ENCODE measurements at regions not wholly inside any gene's neighbourhood (a gene's known extent, or its start where the extent isn't known, plus 50 kb on each side); places are given as distances from the start of the nearest gene placed in this dataset.

DNA sequence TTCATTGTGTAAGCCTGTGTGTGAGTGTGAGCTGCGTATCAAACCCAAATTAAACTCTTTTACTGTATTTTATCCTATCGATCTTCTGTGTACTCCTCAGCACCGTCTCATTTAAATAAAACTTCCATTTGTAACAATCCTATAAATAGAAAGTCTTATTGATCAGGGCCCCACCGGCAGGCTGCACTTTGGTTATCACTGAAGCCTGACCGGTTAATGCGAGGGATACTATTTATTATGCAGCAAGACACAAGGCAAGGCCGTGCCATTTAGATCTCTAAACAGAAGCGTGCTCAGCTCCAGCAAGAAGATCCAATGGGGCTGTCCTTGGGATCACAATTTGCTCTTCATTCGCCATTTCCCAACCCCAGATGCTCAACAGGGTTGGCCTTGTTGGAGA, 252.6 kb upstream of the TSHZ3 start:
- no peak for TF ChIP-seq EP300 (IDR thresholded peaks at IDR 0.05)
- TF ChIP-seq POLR2AphosphoS5 (IDR thresholded peaks at IDR 0.05) = no peak
- TF ChIP-seq, protein P1, sequence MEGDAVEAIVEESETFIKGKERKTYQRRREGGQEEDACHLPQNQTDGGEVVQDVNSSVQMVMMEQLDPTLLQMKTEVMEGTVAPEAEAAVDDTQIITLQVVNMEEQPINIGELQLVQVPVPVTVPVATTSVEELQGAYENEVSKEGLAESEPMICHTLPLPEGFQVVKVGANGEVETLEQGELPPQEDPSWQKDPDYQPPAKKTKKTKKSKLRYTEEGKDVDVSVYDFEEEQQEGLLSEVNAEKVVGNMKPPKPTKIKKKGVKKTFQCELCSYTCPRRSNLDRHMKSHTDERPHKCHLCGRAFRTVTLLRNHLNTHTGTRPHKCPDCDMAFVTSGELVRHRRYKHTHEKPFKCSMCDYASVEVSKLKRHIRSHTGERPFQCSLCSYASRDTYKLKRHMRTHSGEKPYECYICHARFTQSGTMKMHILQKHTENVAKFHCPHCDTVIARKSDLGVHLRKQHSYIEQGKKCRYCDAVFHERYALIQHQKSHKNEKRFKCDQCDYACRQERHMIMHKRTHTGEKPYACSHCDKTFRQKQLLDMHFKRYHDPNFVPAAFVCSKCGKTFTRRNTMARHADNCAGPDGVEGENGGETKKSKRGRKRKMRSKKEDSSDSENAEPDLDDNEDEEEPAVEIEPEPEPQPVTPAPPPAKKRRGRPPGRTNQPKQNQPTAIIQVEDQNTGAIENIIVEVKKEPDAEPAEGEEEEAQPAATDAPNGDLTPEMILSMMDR (IDR thresholded peaks at IDR 0.05) = no peak

Data from upper lobe of left lung (tissue), 4 donors.